ENCODE measurements at regions not wholly inside any gene's neighbourhood (a gene's known extent, or its start where the extent isn't known, plus 50 kb on each side); places are given as distances from the start of the nearest gene placed in this dataset.
"Not testable (repeated sequence)": the region's sequence is repeated elsewhere in the genome, so short reads cannot be mapped to it uniquely, and the experiment has no call there.

GRCh38 chr4:17024425-17024824 is 126.0 kb upstream of the LDB2 start:
- Histone ChIP-seq H3K9ac (ENCODE audit: low read depth in 1 of 3, low read length in 3 of 3) (no peak overlapping the region), H3K9me3 (ENCODE audit: control insufficient read depth in 3 of 3, low read length in 3 of 3) (no peaks in the 10 kb centered on the region)

GRCh38 chr4:17020901-17021300 is 122.5 kb upstream of the LDB2 start:
- Histone ChIP-seq H3K27me3 (ENCODE audit: control insufficient read depth in 3 of 3, insufficient read depth in 3 of 3, low read length in 3 of 3) (no peaks in the 10 kb centered on the region), H3K9me3 (ENCODE audit: control insufficient read depth in 3 of 3, low read length in 3 of 3) (no peaks in the 10 kb centered on the region), H3K4me3 (ENCODE audit: low read length in 3 of 3) (no peak overlapping the region), H3K9ac (ENCODE audit: low read depth in 1 of 3, low read length in 3 of 3) (no peak overlapping the region), H3K36me3 (ENCODE audit: control insufficient read depth in 3 of 3, insufficient read depth in 3 of 3, low read length in 3 of 3) (no peaks in the 10 kb centered on the region), H3K4me1 (ENCODE audit: control insufficient read depth in 3 of 3, insufficient read depth in 3 of 3, low read length in 3 of 3) (no peaks in the 10 kb centered on the region), H3K27ac (ENCODE audit: low read depth, low read length) (no peak overlapping the region)

More at GRCh38 chr4:17024425-17024824, 126.0 kb upstream of the LDB2 start:
- Histone ChIP-seq H3K36me3 (ENCODE audit: control insufficient read depth in 3 of 3, insufficient read depth in 3 of 3, low read length in 3 of 3) (no peaks in the 10 kb centered on the region), H3K27ac (ENCODE audit: low read depth, low read length) (no peak overlapping the region), H3K4me1 (ENCODE audit: control insufficient read depth in 3 of 3, insufficient read depth in 3 of 3, low read length in 3 of 3) (no peaks in the 10 kb centered on the region), H3K27me3 (ENCODE audit: control insufficient read depth in 3 of 3, insufficient read depth in 3 of 3, low read length in 3 of 3) (no peaks in the 10 kb centered on the region), H3K4me3 (ENCODE audit: low read length in 3 of 3) (no peak overlapping the region)

GRCh38 chr4:17020451-17020850 is 122.0 kb upstream of the LDB2 start:
- H3K9ac ChIP-seq (ENCODE audit: low read depth in 1 of 3, low read length in 3 of 3) = no peak overlapping the region
- H3K36me3 ChIP-seq (ENCODE audit: control insufficient read depth in 3 of 3, insufficient read depth in 3 of 3, low read length in 3 of 3) = no peaks in the 10 kb centered on the region
- H3K4me1 ChIP-seq (ENCODE audit: control insufficient read depth in 3 of 3, insufficient read depth in 3 of 3, low read length in 3 of 3) = no peaks in the 10 kb centered on the region
- H3K9me3 ChIP-seq (ENCODE audit: control insufficient read depth in 3 of 3, low read length in 3 of 3) = no peaks in the 10 kb centered on the region
- H3K27ac ChIP-seq (ENCODE audit: low read depth, low read length) = no peak overlapping the region
- H3K4me3 ChIP-seq (ENCODE audit: low read length in 3 of 3) = no peak overlapping the region
- H3K27me3 ChIP-seq (ENCODE audit: control insufficient read depth in 3 of 3, insufficient read depth in 3 of 3, low read length in 3 of 3) = no peaks in the 10 kb centered on the region

- not testable (repeated sequence) for H3K36me3 ChIP-seq (ENCODE audit: control insufficient read depth in 3 of 3, insufficient read depth in 3 of 3, low read length in 3 of 3); H3K9ac ChIP-seq (ENCODE audit: low read depth in 1 of 3, low read length in 3 of 3); H3K9me3 ChIP-seq (ENCODE audit: control insufficient read depth in 3 of 3, low read length in 3 of 3); H3K4me1 ChIP-seq (ENCODE audit: control insufficient read depth in 3 of 3, insufficient read depth in 3 of 3, low read length in 3 of 3); H3K27ac ChIP-seq (ENCODE audit: low read depth, low read length); H3K27me3 ChIP-seq (ENCODE audit: control insufficient read depth in 3 of 3, insufficient read depth in 3 of 3, low read length in 3 of 3); H3K4me3 ChIP-seq (ENCODE audit: low read length in 3 of 3)
These were observed 120.2 kb upstream of the LDB2 start for GRCh38 chr4:17018621-17019020.

- Histone ChIP-seq H3K27ac (ENCODE audit: low read depth, low read length) (no peak overlapping the region), H3K4me1 (ENCODE audit: control insufficient read depth in 3 of 3, insufficient read depth in 3 of 3, low read length in 3 of 3) (no peaks in the 10 kb centered on the region), H3K27me3 (ENCODE audit: control insufficient read depth in 3 of 3, insufficient read depth in 3 of 3, low read length in 3 of 3) (no peaks in the 10 kb centered on the region), H3K9ac (ENCODE audit: low read depth in 1 of 3, low read length in 3 of 3) (no peak overlapping the region), H3K9me3 (ENCODE audit: control insufficient read depth in 3 of 3, low read length in 3 of 3) (peaks cover 0 to 4% (median 0%) of the 10 kb centered on the region in 3 donors), H3K4me3 (ENCODE audit: low read length in 3 of 3) (no peak overlapping the region), H3K36me3 (ENCODE audit: control insufficient read depth in 3 of 3, insufficient read depth in 3 of 3, low read length in 3 of 3) (no peaks in the 10 kb centered on the region)
These were observed 119.6 kb upstream of the LDB2 start for GRCh38 chr4:17018013-17018412.

- H3K27ac ChIP-seq (ENCODE audit: low read depth, low read length) = no peak overlapping the region
- H3K36me3 ChIP-seq (ENCODE audit: control insufficient read depth in 3 of 3, insufficient read depth in 3 of 3, low read length in 3 of 3) = no peaks in the 10 kb centered on the region
- no peak overlapping the region for H3K4me3 ChIP-seq (ENCODE audit: low read length in 3 of 3)
- peaks cover 0 to 4% (median 0%) of the 10 kb centered on the region in 3 donors for H3K9me3 ChIP-seq (ENCODE audit: control insufficient read depth in 3 of 3, low read length in 3 of 3)
- no peaks in the 10 kb centered on the region for H3K27me3 ChIP-seq (ENCODE audit: control insufficient read depth in 3 of 3, insufficient read depth in 3 of 3, low read length in 3 of 3)
- H3K9ac ChIP-seq (ENCODE audit: low read depth in 1 of 3, low read length in 3 of 3) = no peak overlapping the region
- H3K4me1 ChIP-seq (ENCODE audit: control insufficient read depth in 3 of 3, insufficient read depth in 3 of 3, low read length in 3 of 3) = no peaks in the 10 kb centered on the region
These were observed 115.0 kb upstream of the LDB2 start for GRCh38 chr4:17013382-17014006.

GRCh38 chr4:17012451-17012850 is 114.0 kb upstream of the LDB2 start:
- H3K36me3 ChIP-seq (ENCODE audit: control insufficient read depth in 3 of 3, insufficient read depth in 3 of 3, low read length in 3 of 3) = no peaks in the 10 kb centered on the region

GRCh38 chr4:17010426-17011087 is 112.1 kb upstream of the LDB2 start:
- Histone ChIP-seq H3K27ac (ENCODE audit: low read depth, low read length) (no peak overlapping the region), H3K9me3 (ENCODE audit: control insufficient read depth in 3 of 3, low read length in 3 of 3) (peaks cover 0 to 4% (median 0%) of the 10 kb centered on the region in 3 donors), H3K27me3 (ENCODE audit: control insufficient read depth in 3 of 3, insufficient read depth in 3 of 3, low read length in 3 of 3) (no peaks in the 10 kb centered on the region), H3K9ac (ENCODE audit: low read depth in 1 of 3, low read length in 3 of 3) (no peak overlapping the region), H3K4me1 (ENCODE audit: control insufficient read depth in 3 of 3, insufficient read depth in 3 of 3, low read length in 3 of 3) (no peaks in the 10 kb centered on the region), H3K36me3 (ENCODE audit: control insufficient read depth in 3 of 3, insufficient read depth in 3 of 3, low read length in 3 of 3) (no peaks in the 10 kb centered on the region), H3K4me3 (ENCODE audit: low read length in 3 of 3) (no peak overlapping the region)

More at GRCh38 chr4:17012451-17012850, 114.0 kb upstream of the LDB2 start:
- Histone ChIP-seq H3K4me1 (ENCODE audit: control insufficient read depth in 3 of 3, insufficient read depth in 3 of 3, low read length in 3 of 3) (no peaks in the 10 kb centered on the region), H3K27ac (ENCODE audit: low read depth, low read length) (no peak overlapping the region), H3K9me3 (ENCODE audit: control insufficient read depth in 3 of 3, low read length in 3 of 3) (peaks cover 0 to 4% (median 0%) of the 10 kb centered on the region in 3 donors), H3K27me3 (ENCODE audit: control insufficient read depth in 3 of 3, insufficient read depth in 3 of 3, low read length in 3 of 3) (no peaks in the 10 kb centered on the region), H3K4me3 (ENCODE audit: low read length in 3 of 3) (no peak overlapping the region), H3K9ac (ENCODE audit: low read depth in 1 of 3, low read length in 3 of 3) (no peak overlapping the region)

GRCh38 chr4:17009871-17010367 is 111.5 kb upstream of the LDB2 start:
- Histone ChIP-seq H3K36me3 (ENCODE audit: control insufficient read depth in 3 of 3, insufficient read depth in 3 of 3, low read length in 3 of 3) (no peaks in the 10 kb centered on the region), H3K4me1 (ENCODE audit: control insufficient read depth in 3 of 3, insufficient read depth in 3 of 3, low read length in 3 of 3) (no peaks in the 10 kb centered on the region), H3K9me3 (ENCODE audit: control insufficient read depth in 3 of 3, low read length in 3 of 3) (peaks cover 0 to 4% (median 0%) of the 10 kb centered on the region in 3 donors), H3K4me3 (ENCODE audit: low read length in 3 of 3) (no peak overlapping the region), H3K27ac (ENCODE audit: low read depth, low read length) (no peak overlapping the region), H3K27me3 (ENCODE audit: control insufficient read depth in 3 of 3, insufficient read depth in 3 of 3, low read length in 3 of 3) (no peaks in the 10 kb centered on the region), H3K9ac (ENCODE audit: low read depth in 1 of 3, low read length in 3 of 3) (no peak overlapping the region)

- H3K9ac ChIP-seq (ENCODE audit: low read depth in 1 of 3, low read length in 3 of 3) = no peak overlapping the region
- no peaks in the 10 kb centered on the region for H3K4me1 ChIP-seq (ENCODE audit: control insufficient read depth in 3 of 3, insufficient read depth in 3 of 3, low read length in 3 of 3)
- no peak overlapping the region for H3K27ac ChIP-seq (ENCODE audit: low read depth, low read length)
- H3K36me3 ChIP-seq (ENCODE audit: control insufficient read depth in 3 of 3, insufficient read depth in 3 of 3, low read length in 3 of 3) = no peaks in the 10 kb centered on the region
- no peak overlapping the region for H3K4me3 ChIP-seq (ENCODE audit: low read length in 3 of 3)
- no peaks in the 10 kb centered on the region for H3K27me3 ChIP-seq (ENCODE audit: control insufficient read depth in 3 of 3, insufficient read depth in 3 of 3, low read length in 3 of 3)
- H3K9me3 ChIP-seq (ENCODE audit: control insufficient read depth in 3 of 3, low read length in 3 of 3) = no peaks in the 10 kb centered on the region
These were observed 110.4 kb upstream of the LDB2 start for GRCh38 chr4:17008834-17009345.
